NCI-H82 treated with DMSO at 0.1 percent for 48 hours (cell line): ENCODE measurements at regions not wholly inside any gene's neighbourhood (a gene's known extent, or its start where the extent isn't known, plus 50 kb on each side); places are given as distances from the start of the nearest gene placed in this dataset.
A peak's percentile ranks its signal among the peaks of the same experiment; 100 is the strongest.
"Not testable (repeated sequence)": the region's sequence is repeated elsewhere in the genome, so short reads cannot be mapped to it uniquely, and the experiment has no call there.

Experiments
- DNase-seq: peaks from one replicate; lab custom pipeline; 2025; ENCODE audit not compliant: unreplicated experiment; lab: John Stamatoyannopoulos, UW

- DNase-seq, result no peak
Observed at GRCh38 chr6:66555082-66555481, 848.1 kb upstream of the EYS start.

GRCh38 chr6:66553441-66553840 lies 846.4 kb upstream of the EYS start:
- DNase-seq, result no peak

GRCh38 chr6:66538551-66539135 lies 831.6 kb upstream of the EYS start:
- DNase-seq, result no peak

- DNase-seq, result no peak
Observed at GRCh38 chr6:66533921-66534404, 826.9 kb upstream of the EYS start.

- DNase-seq, result no peak
Observed at GRCh38 chr6:66526061-66526460, 819.0 kb upstream of the EYS start.

- no peak for DNase-seq
Observed at GRCh38 chr6:66522864-66523263, 815.8 kb upstream of the EYS start.

- DNase-seq, result no peak
Observed at GRCh38 chr6:66516377-66516776, 809.4 kb upstream of the EYS start.

GRCh38 chr6:66508433-66508832 lies 801.4 kb upstream of the EYS start:
- DNase-seq, result no peak

- DNase-seq, result no peak
Observed at GRCh38 chr6:66499851-66500250, 792.8 kb upstream of the EYS start.

- DNase-seq, result peak; percentile 44
Observed at GRCh38 chr6:66496659-66497058, 789.6 kb upstream of the EYS start.

GRCh38 chr6:66494643-66495042 lies 787.6 kb upstream of the EYS start:
- DNase-seq, result not testable (repeated sequence)

- DNase-seq, result no peak
Observed at GRCh38 chr6:66489269-66489987, 782.4 kb upstream of the EYS start.

- DNase-seq, result no peak
Observed at GRCh38 chr6:66481216-66481615, 774.2 kb upstream of the EYS start.

GRCh38 chr6:66478705-66479104 lies 771.7 kb upstream of the EYS start:
- DNase-seq, result no peak

GRCh38 chr6:66435321-66435720 lies 728.3 kb upstream of the EYS start:
- DNase-seq, result no peak

GRCh38 chr6:66429210-66429609 lies 722.2 kb upstream of the EYS start:
- no peak for DNase-seq

- DNase-seq, result no peak
Observed at GRCh38 chr6:66423047-66423446, 716.0 kb upstream of the EYS start.

- no peak for DNase-seq
Observed at GRCh38 chr6:66421570-66421969, 714.5 kb upstream of the EYS start.

- no peak for DNase-seq
Observed at GRCh38 chr6:66418906-66419305, 711.9 kb upstream of the EYS start.

GRCh38 chr6:66403966-66404365 lies 696.9 kb upstream of the EYS start:
- DNase-seq, result no peak

- DNase-seq, result no peak
Observed at GRCh38 chr6:66402873-66403272, 695.8 kb upstream of the EYS start.

- DNase-seq, result no peak
Observed at GRCh38 chr6:66396549-66396948, 689.5 kb upstream of the EYS start.

GRCh38 chr6:66396145-66396544 lies 689.1 kb upstream of the EYS start:
- DNase-seq, result no peak
